HuH-7.5 (cell line): ENCODE measurements at regions not wholly inside any gene's neighbourhood (a gene's known extent, or its start where the extent isn't known, plus 50 kb on each side); places are given as distances from the start of the nearest gene placed in this dataset.
"Not testable (repeated sequence)": the region's sequence is repeated elsewhere in the genome, so short reads cannot be mapped to it uniquely, and the experiment has no call there.

ENCODE experiments used
- DNase-seq: peaks from one replicate; pipeline ENCODE4 v3.0.0; 2011; ENCODE audit warnings: low spot score

- no peak for DNase-seq
Observed at GRCh38 chr6:113208726-113209125, 648.4 kb upstream of the MARCKS start.

- no peak for DNase-seq
Observed at GRCh38 chr6:113209315-113209714, 647.8 kb upstream of the MARCKS start.

- no peak for DNase-seq
Observed at GRCh38 chr6:113211170-113211569, 646.0 kb upstream of the MARCKS start.

GRCh38 chr6:113219783-113220182, 637.4 kb upstream of the MARCKS start:
- no peak for DNase-seq

- DNase-seq, result no peak
Observed at GRCh38 chr6:113220832-113221231, 636.3 kb upstream of the MARCKS start.

- DNase-seq, result no peak
Observed at GRCh38 chr6:113221850-113222249, 635.3 kb upstream of the MARCKS start.

- DNase-seq, result no peak
Observed at GRCh38 chr6:113246186-113246585, 611.0 kb upstream of the MARCKS start.

GRCh38 chr6:113248532-113248931, 608.6 kb upstream of the MARCKS start:
- no peak for DNase-seq

GRCh38 chr6:113254194-113254593, 603.0 kb upstream of the MARCKS start:
- DNase-seq, result not testable (repeated sequence)

- DNase-seq, result no peak
Observed at GRCh38 chr6:113258771-113259170, 598.4 kb upstream of the MARCKS start.

GRCh38 chr6:113271437-113271836, 585.7 kb upstream of the MARCKS start:
- no peak for DNase-seq

GRCh38 chr6:113276601-113277000, 580.5 kb upstream of the MARCKS start:
- DNase-seq, result no peak

- no peak for DNase-seq
Observed at GRCh38 chr6:113277111-113277510, 580.0 kb upstream of the MARCKS start.

- DNase-seq, result no peak
Observed at GRCh38 chr6:113281014-113281413, 576.1 kb upstream of the MARCKS start.

GRCh38 chr6:113281431-113281830, 575.7 kb upstream of the MARCKS start:
- no peak for DNase-seq

GRCh38 chr6:113287396-113287795, 569.7 kb upstream of the MARCKS start:
- no peak for DNase-seq

GRCh38 chr6:113288409-113288808, 568.7 kb upstream of the MARCKS start:
- no peak for DNase-seq

- no peak for DNase-seq
Observed at GRCh38 chr6:113289166-113289565, 568.0 kb upstream of the MARCKS start.

- DNase-seq, result no peak
Observed at GRCh38 chr6:113290684-113291083, 566.5 kb upstream of the MARCKS start.

- DNase-seq, result no peak
Observed at GRCh38 chr6:113291751-113292445, 565.2 kb upstream of the MARCKS start.

- no peak for DNase-seq
Observed at GRCh38 chr6:113292646-113293422, 564.3 kb upstream of the MARCKS start.

- DNase-seq, result no peak
Observed at GRCh38 chr6:113293423-113293740, 563.8 kb upstream of the MARCKS start.

GRCh38 chr6:113299531-113299930, 557.6 kb upstream of the MARCKS start:
- no peak for DNase-seq

- DNase-seq, result no peak
Observed at GRCh38 chr6:113301651-113302050, 555.5 kb upstream of the MARCKS start.
